H1 (cell line): ENCODE measurements at regions not wholly inside any gene's neighbourhood (a gene's known extent, or its start where the extent isn't known, plus 50 kb on each side); places are given as distances from the start of the nearest gene placed in this dataset.

Experiments used
- BCL11A ChIP-seq, 2 experiments: IDR thresholded peaks; one replicate each; pipeline ENCODE4 v1.6.1; 2011; ENCODE audit warnings: low read depth in 2 of 2, low read length in 2 of 2, mild to moderate bottlenecking in 2 of 2
- GTF2F1 ChIP-seq: IDR thresholded peaks from 2 replicates; pipeline ENCODE4 v1.6.1; 2012; ENCODE audit warnings: low read depth, low read length, improper control_type of control experiment, borderline replicate concordance
- JUN ChIP-seq: IDR thresholded peaks from 2 replicates; pipeline ENCODE4 v1.6.1; 2011; ENCODE audit warnings: low read depth, mild to moderate bottlenecking, improper control_type of control experiment, low read length
- SP4 ChIP-seq: IDR thresholded peaks from 2 replicates; pipeline ENCODE4 v1.6.1; 2012; ENCODE audit warnings: low read length, inconsistent platforms
- TF ChIP-seq, protein P1 (sequence below): fragments of 300-600 bp; sonication (generic); IDR thresholded peaks from 2 replicates; pipeline ENCODE4 v1.7.1; 2012; ENCODE audit warnings: low read length, moderate library complexity, mild to moderate bottlenecking, inconsistent platforms; ENCODE audit not compliant: insufficient replicate concordance
- TF ChIP-seq, protein P2 (sequence below): IDR thresholded peaks from 2 replicates; pipeline ENCODE4 v1.6.1; 2011; ENCODE audit warnings: low read length, improper control_type of control experiment
- TF ChIP-seq, protein P3 (sequence below): IDR thresholded peaks from 2 replicates; pipeline ENCODE4 v1.6.1; 2012; ENCODE audit warnings: low read length, inconsistent platforms

- TF ChIP-seq, protein P1, sequence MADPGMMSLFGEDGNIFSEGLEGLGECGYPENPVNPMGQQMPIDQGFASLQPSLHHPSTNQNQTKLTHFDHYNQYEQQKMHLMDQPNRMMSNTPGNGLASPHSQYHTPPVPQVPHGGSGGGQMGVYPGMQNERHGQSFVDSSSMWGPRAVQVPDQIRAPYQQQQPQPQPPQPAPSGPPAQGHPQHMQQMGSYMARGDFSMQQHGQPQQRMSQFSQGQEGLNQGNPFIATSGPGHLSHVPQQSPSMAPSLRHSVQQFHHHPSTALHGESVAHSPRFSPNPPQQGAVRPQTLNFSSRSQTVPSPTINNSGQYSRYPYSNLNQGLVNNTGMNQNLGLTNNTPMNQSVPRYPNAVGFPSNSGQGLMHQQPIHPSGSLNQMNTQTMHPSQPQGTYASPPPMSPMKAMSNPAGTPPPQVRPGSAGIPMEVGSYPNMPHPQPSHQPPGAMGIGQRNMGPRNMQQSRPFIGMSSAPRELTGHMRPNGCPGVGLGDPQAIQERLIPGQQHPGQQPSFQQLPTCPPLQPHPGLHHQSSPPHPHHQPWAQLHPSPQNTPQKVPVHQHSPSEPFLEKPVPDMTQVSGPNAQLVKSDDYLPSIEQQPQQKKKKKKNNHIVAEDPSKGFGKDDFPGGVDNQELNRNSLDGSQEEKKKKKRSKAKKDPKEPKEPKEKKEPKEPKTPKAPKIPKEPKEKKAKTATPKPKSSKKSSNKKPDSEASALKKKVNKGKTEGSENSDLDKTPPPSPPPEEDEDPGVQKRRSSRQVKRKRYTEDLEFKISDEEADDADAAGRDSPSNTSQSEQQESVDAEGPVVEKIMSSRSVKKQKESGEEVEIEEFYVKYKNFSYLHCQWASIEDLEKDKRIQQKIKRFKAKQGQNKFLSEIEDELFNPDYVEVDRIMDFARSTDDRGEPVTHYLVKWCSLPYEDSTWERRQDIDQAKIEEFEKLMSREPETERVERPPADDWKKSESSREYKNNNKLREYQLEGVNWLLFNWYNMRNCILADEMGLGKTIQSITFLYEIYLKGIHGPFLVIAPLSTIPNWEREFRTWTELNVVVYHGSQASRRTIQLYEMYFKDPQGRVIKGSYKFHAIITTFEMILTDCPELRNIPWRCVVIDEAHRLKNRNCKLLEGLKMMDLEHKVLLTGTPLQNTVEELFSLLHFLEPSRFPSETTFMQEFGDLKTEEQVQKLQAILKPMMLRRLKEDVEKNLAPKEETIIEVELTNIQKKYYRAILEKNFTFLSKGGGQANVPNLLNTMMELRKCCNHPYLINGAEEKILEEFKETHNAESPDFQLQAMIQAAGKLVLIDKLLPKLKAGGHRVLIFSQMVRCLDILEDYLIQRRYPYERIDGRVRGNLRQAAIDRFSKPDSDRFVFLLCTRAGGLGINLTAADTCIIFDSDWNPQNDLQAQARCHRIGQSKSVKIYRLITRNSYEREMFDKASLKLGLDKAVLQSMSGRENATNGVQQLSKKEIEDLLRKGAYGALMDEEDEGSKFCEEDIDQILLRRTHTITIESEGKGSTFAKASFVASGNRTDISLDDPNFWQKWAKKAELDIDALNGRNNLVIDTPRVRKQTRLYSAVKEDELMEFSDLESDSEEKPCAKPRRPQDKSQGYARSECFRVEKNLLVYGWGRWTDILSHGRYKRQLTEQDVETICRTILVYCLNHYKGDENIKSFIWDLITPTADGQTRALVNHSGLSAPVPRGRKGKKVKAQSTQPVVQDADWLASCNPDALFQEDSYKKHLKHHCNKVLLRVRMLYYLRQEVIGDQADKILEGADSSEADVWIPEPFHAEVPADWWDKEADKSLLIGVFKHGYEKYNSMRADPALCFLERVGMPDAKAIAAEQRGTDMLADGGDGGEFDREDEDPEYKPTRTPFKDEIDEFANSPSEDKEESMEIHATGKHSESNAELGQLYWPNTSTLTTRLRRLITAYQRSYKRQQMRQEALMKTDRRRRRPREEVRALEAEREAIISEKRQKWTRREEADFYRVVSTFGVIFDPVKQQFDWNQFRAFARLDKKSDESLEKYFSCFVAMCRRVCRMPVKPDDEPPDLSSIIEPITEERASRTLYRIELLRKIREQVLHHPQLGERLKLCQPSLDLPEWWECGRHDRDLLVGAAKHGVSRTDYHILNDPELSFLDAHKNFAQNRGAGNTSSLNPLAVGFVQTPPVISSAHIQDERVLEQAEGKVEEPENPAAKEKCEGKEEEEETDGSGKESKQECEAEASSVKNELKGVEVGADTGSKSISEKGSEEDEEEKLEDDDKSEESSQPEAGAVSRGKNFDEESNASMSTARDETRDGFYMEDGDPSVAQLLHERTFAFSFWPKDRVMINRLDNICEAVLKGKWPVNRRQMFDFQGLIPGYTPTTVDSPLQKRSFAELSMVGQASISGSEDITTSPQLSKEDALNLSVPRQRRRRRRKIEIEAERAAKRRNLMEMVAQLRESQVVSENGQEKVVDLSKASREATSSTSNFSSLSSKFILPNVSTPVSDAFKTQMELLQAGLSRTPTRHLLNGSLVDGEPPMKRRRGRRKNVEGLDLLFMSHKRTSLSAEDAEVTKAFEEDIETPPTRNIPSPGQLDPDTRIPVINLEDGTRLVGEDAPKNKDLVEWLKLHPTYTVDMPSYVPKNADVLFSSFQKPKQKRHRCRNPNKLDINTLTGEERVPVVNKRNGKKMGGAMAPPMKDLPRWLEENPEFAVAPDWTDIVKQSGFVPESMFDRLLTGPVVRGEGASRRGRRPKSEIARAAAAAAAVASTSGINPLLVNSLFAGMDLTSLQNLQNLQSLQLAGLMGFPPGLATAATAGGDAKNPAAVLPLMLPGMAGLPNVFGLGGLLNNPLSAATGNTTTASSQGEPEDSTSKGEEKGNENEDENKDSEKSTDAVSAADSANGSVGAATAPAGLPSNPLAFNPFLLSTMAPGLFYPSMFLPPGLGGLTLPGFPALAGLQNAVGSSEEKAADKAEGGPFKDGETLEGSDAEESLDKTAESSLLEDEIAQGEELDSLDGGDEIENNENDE, result no peak
- no peak for TF ChIP-seq SP4
- TF ChIP-seq, protein P2, sequence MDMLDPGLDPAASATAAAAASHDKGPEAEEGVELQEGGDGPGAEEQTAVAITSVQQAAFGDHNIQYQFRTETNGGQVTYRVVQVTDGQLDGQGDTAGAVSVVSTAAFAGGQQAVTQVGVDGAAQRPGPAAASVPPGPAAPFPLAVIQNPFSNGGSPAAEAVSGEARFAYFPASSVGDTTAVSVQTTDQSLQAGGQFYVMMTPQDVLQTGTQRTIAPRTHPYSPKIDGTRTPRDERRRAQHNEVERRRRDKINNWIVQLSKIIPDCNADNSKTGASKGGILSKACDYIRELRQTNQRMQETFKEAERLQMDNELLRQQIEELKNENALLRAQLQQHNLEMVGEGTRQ, result no peak
- TF ChIP-seq GTF2F1, result no peak
- TF ChIP-seq, protein P3, sequence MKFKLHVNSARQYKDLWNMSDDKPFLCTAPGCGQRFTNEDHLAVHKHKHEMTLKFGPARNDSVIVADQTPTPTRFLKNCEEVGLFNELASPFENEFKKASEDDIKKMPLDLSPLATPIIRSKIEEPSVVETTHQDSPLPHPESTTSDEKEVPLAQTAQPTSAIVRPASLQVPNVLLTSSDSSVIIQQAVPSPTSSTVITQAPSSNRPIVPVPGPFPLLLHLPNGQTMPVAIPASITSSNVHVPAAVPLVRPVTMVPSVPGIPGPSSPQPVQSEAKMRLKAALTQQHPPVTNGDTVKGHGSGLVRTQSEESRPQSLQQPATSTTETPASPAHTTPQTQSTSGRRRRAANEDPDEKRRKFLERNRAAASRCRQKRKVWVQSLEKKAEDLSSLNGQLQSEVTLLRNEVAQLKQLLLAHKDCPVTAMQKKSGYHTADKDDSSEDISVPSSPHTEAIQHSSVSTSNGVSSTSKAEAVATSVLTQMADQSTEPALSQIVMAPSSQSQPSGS, result no peak
- TF ChIP-seq BCL11A (IDR thresholded peaks at IDR 0.05; ENCODE audit: low read depth in 2 of 2, low read length in 2 of 2), result no peak
- TF ChIP-seq JUN, result no peak
Measured at GRCh38 chr17:52536489-52536888, 378.0 kb upstream of the CA10 start (continued).
